PC-3 (cell line): ENCODE measurements at regions not wholly inside any gene's neighbourhood (a gene's known extent, or its start where the extent isn't known, plus 50 kb on each side); places are given as distances from the start of the nearest gene placed in this dataset.

ENCODE experiments used
- CTCF ChIP-seq: fragments of 300-600 bp; sonication (generic); conservative IDR thresholded peaks from 2 replicates; pipeline ENCODE4 v1.5.1; 2017; ENCODE audit warnings: antibody characterized with exemption, low read depth, mild to moderate bottlenecking, low read length
- EZH2 ChIP-seq: fragments of 300-600 bp; sonication (generic); IDR thresholded peaks from one replicate; pipeline ENCODE4 v1.6.1; 2017; ENCODE audit warnings: antibody characterized with exemption, mild to moderate bottlenecking, low read length; ENCODE audit not compliant: unreplicated experiment

GRCh38 chr4:74578329-74578728 lies 133.4 kb downstream of the AREG start:
- TF ChIP-seq CTCF = no peak
- TF ChIP-seq EZH2 = no peak
